Stimulated activated memory B cell treated with anti-CD40 and anti-IgM and Interleukin-4, amounts not matched to agents 10 μg/mL and 1 μg/mL and 100 μg/mL, for 72 hours (primary cell): ENCODE measurements at regions not wholly inside any gene's neighbourhood (a gene's known extent, or its start where the extent isn't known, plus 50 kb on each side); places are given as distances from the start of the nearest gene placed in this dataset.

Experiments used
- ATAC-seq: fragments of 150-1000 bp; cut with Tn5 transposase; 2 replicates; pipeline ENCODE4 v1.10.0; 2021
- H3K27ac Mint-ChIP-seq: one replicate; pipeline ENCODE4 v1.8.0; 2022; ENCODE audit warnings: mild to moderate bottlenecking, mixed read lengths
- H3K27me3 Mint-ChIP-seq: one replicate; pipeline ENCODE4 v1.8.0; 2022; ENCODE audit warnings: mixed read lengths
- H3K36me3 Mint-ChIP-seq: one replicate; pipeline ENCODE4 v1.8.0; 2022; ENCODE audit warnings: mixed read lengths
- H3K4me1 Mint-ChIP-seq: one replicate; pipeline ENCODE4 v1.8.0; 2022; ENCODE audit warnings: mixed read lengths
- H3K4me3 Mint-ChIP-seq: one replicate; pipeline ENCODE4 v1.8.0; 2022; ENCODE audit warnings: mild to moderate bottlenecking, moderate library complexity, mixed read lengths
- H3K9me3 Mint-ChIP-seq: one replicate; pipeline ENCODE4 v1.8.0; 2022; ENCODE audit warnings: mixed read lengths

- no peak overlapping the region for H3K27ac Mint-ChIP-seq
Measured at GRCh38 chr3:30341851-30342250, 264.6 kb upstream of the TGFBR2 start.

GRCh38 chr3:30342318-30343060 is 263.9 kb upstream of the TGFBR2 start:
- Mint-ChIP-seq H3K27me3 (peaks cover 4% of the 10 kb centered on the region), H3K4me1 (peaks cover 8% of the 10 kb centered on the region), H3K27ac (no peak overlapping the region), H3K36me3 (no peaks in the 10 kb centered on the region), H3K4me3 (no peak overlapping the region), H3K9me3 (no peaks in the 10 kb centered on the region)
- ATAC-seq = no peak

More at GRCh38 chr3:30341851-30342250, 264.6 kb upstream of the TGFBR2 start:
- Mint-ChIP-seq H3K27me3 (no peaks in the 10 kb centered on the region), H3K36me3 (no peaks in the 10 kb centered on the region), H3K4me3 (no peak overlapping the region), H3K9me3 (no peaks in the 10 kb centered on the region), H3K4me1 (peaks cover 6% of the 10 kb centered on the region)
- ATAC-seq = no peak

- peaks cover 11% of the 10 kb centered on the region for H3K27me3 Mint-ChIP-seq
- no peaks in the 10 kb centered on the region for H3K36me3 Mint-ChIP-seq
- H3K27ac Mint-ChIP-seq = no peak overlapping the region
- no peaks in the 10 kb centered on the region for H3K9me3 Mint-ChIP-seq
- H3K4me1 Mint-ChIP-seq = peaks cover 16% of the 10 kb centered on the region
- ATAC-seq = no peak
- no peak overlapping the region for H3K4me3 Mint-ChIP-seq
Measured at GRCh38 chr3:30343067-30343831, 263.2 kb upstream of the TGFBR2 start.

GRCh38 chr3:30343861-30344260 is 262.5 kb upstream of the TGFBR2 start:
- H3K27me3 Mint-ChIP-seq = peaks cover 17% of the 10 kb centered on the region
- no peaks in the 10 kb centered on the region for H3K9me3 Mint-ChIP-seq
- no peak for ATAC-seq
- H3K36me3 Mint-ChIP-seq = no peaks in the 10 kb centered on the region
- H3K4me1 Mint-ChIP-seq = peaks cover 16% of the 10 kb centered on the region
- H3K27ac Mint-ChIP-seq = no peak overlapping the region
- H3K4me3 Mint-ChIP-seq = no peak overlapping the region

GRCh38 chr3:30344288-30344687 is 262.1 kb upstream of the TGFBR2 start:
- H3K4me3 Mint-ChIP-seq = no peak overlapping the region
- H3K4me1 Mint-ChIP-seq = peaks cover 16% of the 10 kb centered on the region
- no peak overlapping the region for H3K27ac Mint-ChIP-seq
- ATAC-seq = no peak
- no peaks in the 10 kb centered on the region for H3K9me3 Mint-ChIP-seq
- no peaks in the 10 kb centered on the region for H3K36me3 Mint-ChIP-seq
- peaks cover 22% of the 10 kb centered on the region for H3K27me3 Mint-ChIP-seq

- Mint-ChIP-seq H3K4me1 (peaks cover 11% of the 10 kb centered on the region), H3K27ac (no peak overlapping the region), H3K27me3 (peaks cover 39% of the 10 kb centered on the region), H3K36me3 (no peaks in the 10 kb centered on the region), H3K9me3 (no peaks in the 10 kb centered on the region), H3K4me3 (no peak overlapping the region)
- ATAC-seq = no peak
Measured at GRCh38 chr3:30346933-30347320, 259.5 kb upstream of the TGFBR2 start.

GRCh38 chr3:30347679-30348216 is 258.7 kb upstream of the TGFBR2 start:
- ATAC-seq = peak; percentile 76
- Mint-ChIP-seq H3K4me3 (no peak overlapping the region), H3K27me3 (peaks cover 47% of the 10 kb centered on the region), H3K27ac (no peak overlapping the region), H3K4me1 (peaks cover 11% of the 10 kb centered on the region), H3K9me3 (no peaks in the 10 kb centered on the region), H3K36me3 (no peaks in the 10 kb centered on the region)

GRCh38 chr3:30349507-30349906 is 256.9 kb upstream of the TGFBR2 start:
- no peak overlapping the region for H3K4me3 Mint-ChIP-seq
- peaks cover 21% of the 10 kb centered on the region for H3K4me1 Mint-ChIP-seq
- H3K36me3 Mint-ChIP-seq = no peaks in the 10 kb centered on the region
- H3K9me3 Mint-ChIP-seq = no peaks in the 10 kb centered on the region
- ATAC-seq = no peak
- no peak overlapping the region for H3K27ac Mint-ChIP-seq
- H3K27me3 Mint-ChIP-seq = peaks cover 50% of the 10 kb centered on the region

GRCh38 chr3:30350011-30350410 is 256.4 kb upstream of the TGFBR2 start:
- ATAC-seq = no peak
- Mint-ChIP-seq H3K36me3 (no peaks in the 10 kb centered on the region), H3K27me3 (peaks cover 50% of the 10 kb centered on the region), H3K27ac (no peak overlapping the region), H3K4me3 (no peak overlapping the region), H3K9me3 (no peaks in the 10 kb centered on the region), H3K4me1 (peaks cover 26% of the 10 kb centered on the region)

GRCh38 chr3:30350901-30351300 is 255.5 kb upstream of the TGFBR2 start:
- Mint-ChIP-seq H3K27ac (no peak overlapping the region), H3K4me3 (no peak overlapping the region)

GRCh38 chr3:30352410-30353318 is 253.7 kb upstream of the TGFBR2 start:
- no peak overlapping the region for H3K27ac Mint-ChIP-seq
- peaks cover 28% of the 10 kb centered on the region for H3K4me1 Mint-ChIP-seq
- H3K27me3 Mint-ChIP-seq = peaks cover 57% of the 10 kb centered on the region
- no peaks in the 10 kb centered on the region for H3K9me3 Mint-ChIP-seq
- ATAC-seq = no peak
- H3K36me3 Mint-ChIP-seq = no peaks in the 10 kb centered on the region
- H3K4me3 Mint-ChIP-seq = no peak overlapping the region

More at GRCh38 chr3:30350901-30351300, 255.5 kb upstream of the TGFBR2 start:
- Mint-ChIP-seq H3K9me3 (no peaks in the 10 kb centered on the region), H3K4me1 (peaks cover 31% of the 10 kb centered on the region), H3K27me3 (peaks cover 50% of the 10 kb centered on the region), H3K36me3 (no peaks in the 10 kb centered on the region)
- ATAC-seq = no peak

- Mint-ChIP-seq H3K4me1 (peaks cover 22% of the 10 kb centered on the region), H3K27me3 (peaks cover 52% of the 10 kb centered on the region), H3K27ac (no peak overlapping the region), H3K36me3 (no peaks in the 10 kb centered on the region), H3K4me3 (no peak overlapping the region), H3K9me3 (no peaks in the 10 kb centered on the region)
- ATAC-seq = peak; percentile 95
Measured at GRCh38 chr3:30353711-30354467, 252.5 kb upstream of the TGFBR2 start.

- no peak for ATAC-seq
Measured at GRCh38 chr3:30354513-30354912, 251.9 kb upstream of the TGFBR2 start.

GRCh38 chr3:30354972-30355371 is 251.4 kb upstream of the TGFBR2 start:
- no peak overlapping the region for H3K4me3 Mint-ChIP-seq
- H3K27ac Mint-ChIP-seq = no peak overlapping the region
- H3K36me3 Mint-ChIP-seq = no peaks in the 10 kb centered on the region
- no peak for ATAC-seq
- peaks cover 22% of the 10 kb centered on the region for H3K4me1 Mint-ChIP-seq
- peaks cover 52% of the 10 kb centered on the region for H3K27me3 Mint-ChIP-seq
- no peaks in the 10 kb centered on the region for H3K9me3 Mint-ChIP-seq

More at GRCh38 chr3:30354513-30354912, 251.9 kb upstream of the TGFBR2 start:
- Mint-ChIP-seq H3K4me3 (no peak overlapping the region), H3K36me3 (no peaks in the 10 kb centered on the region), H3K9me3 (no peaks in the 10 kb centered on the region), H3K4me1 (peaks cover 22% of the 10 kb centered on the region), H3K27me3 (peaks cover 49% of the 10 kb centered on the region), H3K27ac (no peak overlapping the region)
